Endothelial cell of umbilical vein (primary cell): ENCODE measurements at regions not wholly inside any gene's neighbourhood (a gene's known extent, or its start where the extent isn't known, plus 50 kb on each side); places are given as distances from the start of the nearest gene placed in this dataset.

Experiments
- CTCF ChIP-seq, 2 donors: IDR thresholded peaks; 1 replicate in 1 of 2; 2 replicates in 1 of 2; pipeline ENCODE4 v1.5.1; 2011; ENCODE audit warnings: low read length in 2 of 2, mild to moderate bottlenecking in 2 of 2, moderate library complexity in 2 of 2, control low read depth in 1 of 2, inconsistent platforms in 1 of 2, low read depth in 1 of 2; ENCODE audit not compliant: insufficient read depth in 1 of 2; ENCODE audit errors: extremely low read depth in 1 of 2
- EZH2 ChIP-seq: IDR thresholded peaks from 2 replicates; pipeline ENCODE4 v1.6.1; 2012; ENCODE audit warnings: borderline replicate concordance, low read depth, mild to moderate bottlenecking, moderate library complexity, low read length, inconsistent platforms; ENCODE audit not compliant: severe bottlenecking
- FOS ChIP-seq: IDR thresholded peaks from 2 replicates; pipeline ENCODE4 v1.6.1; 2011; ENCODE audit warnings: mild to moderate bottlenecking, low read length, moderate library complexity, borderline replicate concordance; ENCODE audit not compliant: insufficient read depth
- GATA2 ChIP-seq: IDR thresholded peaks from 2 replicates; pipeline ENCODE4 v1.7.0; 2011; ENCODE audit warnings: low read depth, mild to moderate bottlenecking, moderate library complexity, mixed read lengths, low read length; ENCODE audit not compliant: insufficient read length, insufficient read depth
- MAX ChIP-seq: IDR thresholded peaks from 2 replicates; pipeline ENCODE4 v1.6.1; 2011; ENCODE audit not compliant: insufficient read depth, insufficient read length
- MYC ChIP-seq: IDR thresholded peaks from one replicate; pipeline ENCODE4 v1.6.1; 2011; ENCODE audit warnings: mild to moderate bottlenecking, low read depth, low read length
- POLR2A ChIP-seq: IDR thresholded peaks from 2 replicates; pipeline ENCODE4 v1.6.1; 2012; ENCODE audit warnings: low read depth, mild to moderate bottlenecking, control low read depth, low read length
- POLR2AphosphoS5 ChIP-seq: IDR thresholded peaks from 2 replicates; pipeline ENCODE4 v1.6.1; 2012; ENCODE audit warnings: low read depth, mild to moderate bottlenecking, control low read depth, low read length, moderate library complexity; ENCODE audit not compliant: insufficient read depth

GRCh38 chr14:100436745-100437406 is 113.7 kb downstream of the SLC25A47 start:
- TF ChIP-seq MYC (no peak), CTCF (IDR thresholded peaks at IDR 0.05; ENCODE audit: extremely low read depth in 1 of 2, insufficient read depth in 1 of 2, low read depth in 1 of 2, low read length in 2 of 2) (no peak), POLR2A (no peak), MAX (no peak), POLR2AphosphoS5 (no peak), EZH2 (no peak), GATA2 (no peak), FOS (no peak)
